Occipital lobe (tissue), 1 donor: ENCODE measurements at regions not wholly inside any gene's neighbourhood (a gene's known extent, or its start where the extent isn't known, plus 50 kb on each side); places are given as distances from the start of the nearest gene placed in this dataset.
"Not testable (repeated sequence)": the region's sequence is repeated elsewhere in the genome, so short reads cannot be mapped to it uniquely, and the experiment has no call there.

ENCODE experiments used
- DNase-seq: peaks from one replicate; lab custom pipeline; 2025; lab: John Stamatoyannopoulos, UW

- no peak for DNase-seq
These were observed 1285.5 kb upstream of the GJE1 start for GRCh38 chr6:140847262-140847645.

DNA sequence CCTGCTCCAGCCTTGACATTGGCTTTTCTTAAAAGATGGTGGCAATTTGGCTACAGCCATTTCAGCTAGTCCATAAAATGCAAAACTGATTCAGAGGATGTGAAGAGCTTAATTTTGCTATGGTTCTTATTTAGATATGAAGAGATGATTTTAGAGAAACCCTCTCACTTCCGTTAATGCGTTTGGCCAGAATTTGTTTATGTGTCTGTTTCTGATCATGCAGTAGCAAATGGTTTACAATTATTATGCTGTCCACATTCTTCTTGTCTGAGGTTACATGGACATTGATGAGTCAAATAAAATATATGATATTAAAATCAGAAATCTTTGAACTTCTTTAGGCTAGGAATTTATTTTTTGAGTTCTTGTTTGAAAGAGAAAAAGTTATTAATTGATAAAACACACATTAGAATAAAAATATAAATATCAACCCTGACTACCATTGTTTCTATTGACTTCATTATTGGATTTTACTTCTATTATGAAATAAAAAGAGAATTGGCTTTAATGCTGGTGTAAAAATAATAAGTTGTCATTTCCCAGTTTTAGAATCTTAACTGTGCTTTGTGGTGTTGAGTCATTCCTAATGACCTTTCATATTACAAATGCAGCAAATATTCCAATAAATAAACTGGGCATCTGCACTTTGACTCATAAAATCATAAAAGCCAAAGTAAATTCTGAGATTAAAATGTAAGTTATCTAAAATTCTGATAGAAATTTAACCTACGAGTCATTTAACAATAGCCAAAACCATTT, 1286.0 kb upstream of the GJE1 start:
- DNase-seq, result no peak

DNA sequence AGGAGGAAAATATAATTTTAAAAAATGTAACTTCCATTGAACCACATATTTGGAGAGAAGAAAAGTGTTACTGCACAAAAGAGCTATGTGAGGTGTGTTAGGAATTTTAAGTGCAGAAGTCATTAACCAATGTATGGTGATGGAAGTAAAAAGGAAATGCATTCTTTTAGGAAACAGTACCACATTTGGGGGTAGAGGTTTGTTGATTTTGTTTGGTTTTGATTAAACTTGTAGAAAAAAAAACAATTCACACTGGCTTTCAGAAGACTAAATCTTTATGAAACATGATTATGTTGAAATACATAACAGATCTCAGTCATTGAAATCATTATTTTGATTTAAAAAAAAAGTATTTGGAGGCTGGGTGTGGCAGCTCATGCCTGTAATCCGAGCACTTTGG, 1287.0 kb upstream of the GJE1 start:
- no peak for DNase-seq

DNA sequence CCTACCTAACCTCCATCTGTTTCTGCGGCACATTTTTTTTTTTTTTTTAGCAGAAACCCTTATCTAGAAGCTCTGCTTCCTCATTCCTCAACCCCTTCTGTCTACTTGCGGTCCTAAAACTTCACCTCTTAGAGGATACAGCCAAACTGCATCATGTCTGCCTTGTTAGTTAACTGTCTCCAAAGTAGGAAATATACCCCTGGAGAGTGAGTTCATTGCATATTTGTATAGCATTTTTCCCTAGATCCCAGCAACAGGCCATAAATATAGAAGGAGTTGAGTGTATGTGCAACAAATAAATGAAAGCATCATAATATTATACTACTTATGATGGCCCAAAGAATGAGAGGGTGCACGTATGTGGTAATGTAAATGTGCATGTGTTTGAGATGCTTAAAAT, 1288.6 kb upstream of the GJE1 start:
- no peak for DNase-seq

- no peak for DNase-seq
These were observed 1299.3 kb upstream of the GJE1 start for GRCh38 chr6:140833408-140833807.

DNA sequence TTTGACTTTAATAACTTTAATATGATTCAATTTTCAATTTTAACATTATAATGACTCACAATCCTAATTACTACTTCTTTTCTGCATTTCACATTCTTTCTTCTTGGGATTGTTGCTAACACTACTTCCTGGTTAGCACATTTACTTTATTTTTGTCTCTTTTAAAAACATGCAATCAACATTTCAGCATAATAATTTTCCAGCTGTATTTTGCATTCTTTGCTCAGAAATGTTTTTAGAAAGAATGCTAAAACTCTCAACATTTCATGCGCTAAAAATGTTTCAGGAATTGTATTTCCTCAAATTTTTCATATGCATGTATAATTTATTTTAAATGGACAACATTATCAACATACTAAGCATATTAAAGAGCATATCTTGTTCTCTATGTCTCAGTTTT, 1302.1 kb upstream of the GJE1 start:
- no peak for DNase-seq

DNA sequence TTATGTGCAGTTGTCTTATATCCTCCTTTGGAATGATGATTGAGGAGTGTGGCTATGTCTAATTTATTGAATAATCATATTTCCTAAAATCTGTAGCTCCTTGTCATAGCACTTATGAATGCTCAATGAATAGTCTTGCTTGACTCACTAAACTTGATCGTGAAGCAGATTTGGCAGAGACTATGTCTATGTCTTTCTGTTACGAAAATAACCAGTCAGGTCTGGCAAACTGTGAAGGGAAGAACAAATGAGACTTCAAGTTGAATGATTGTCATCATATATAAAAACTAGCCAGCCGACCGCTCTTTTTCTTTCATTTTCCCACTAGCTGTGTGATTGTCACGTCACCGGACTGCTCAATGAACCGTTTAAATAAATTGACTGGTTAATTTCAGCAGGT, 1303.9 kb upstream of the GJE1 start:
- DNase-seq, result no peak

DNA sequence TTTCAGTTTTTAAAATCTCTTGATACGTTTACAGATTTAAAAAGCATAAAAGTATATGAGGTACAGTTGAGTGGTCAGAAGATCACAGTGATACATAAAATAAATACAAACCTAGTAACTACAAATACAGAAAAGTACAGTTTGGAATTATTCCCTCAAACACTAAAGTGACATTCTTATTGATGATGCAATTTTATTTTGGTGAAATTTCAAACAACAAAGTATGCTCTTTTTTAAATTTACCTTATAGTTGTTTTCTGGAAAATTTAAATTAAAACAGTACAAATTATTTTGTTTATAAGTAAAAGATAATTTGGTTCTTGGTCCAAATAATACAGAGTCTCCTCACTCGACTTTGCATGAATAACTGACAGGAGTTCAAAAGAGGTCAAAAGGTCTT, 1305.1 kb upstream of the GJE1 start:
- DNase-seq, result no peak

DNA sequence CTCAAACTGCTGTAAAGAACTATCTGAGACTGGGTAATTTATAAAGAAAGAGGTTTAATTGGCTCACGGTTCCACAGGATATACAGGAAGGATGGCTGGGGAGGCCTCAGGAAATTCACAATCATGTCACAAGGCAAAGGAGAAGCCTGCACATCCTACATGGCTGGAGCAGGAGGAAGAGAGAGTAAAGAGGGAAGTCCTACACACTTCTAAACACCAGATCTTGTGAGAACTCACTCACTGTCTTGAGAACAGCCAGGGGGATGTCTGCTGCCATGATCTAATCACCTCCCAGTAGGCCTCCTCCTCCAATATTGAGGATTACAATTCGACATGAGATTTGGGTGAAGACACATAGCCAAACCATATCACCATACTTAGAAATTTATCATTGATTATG, 1307.0 kb upstream of the GJE1 start:
- DNase-seq, result no peak

DNA sequence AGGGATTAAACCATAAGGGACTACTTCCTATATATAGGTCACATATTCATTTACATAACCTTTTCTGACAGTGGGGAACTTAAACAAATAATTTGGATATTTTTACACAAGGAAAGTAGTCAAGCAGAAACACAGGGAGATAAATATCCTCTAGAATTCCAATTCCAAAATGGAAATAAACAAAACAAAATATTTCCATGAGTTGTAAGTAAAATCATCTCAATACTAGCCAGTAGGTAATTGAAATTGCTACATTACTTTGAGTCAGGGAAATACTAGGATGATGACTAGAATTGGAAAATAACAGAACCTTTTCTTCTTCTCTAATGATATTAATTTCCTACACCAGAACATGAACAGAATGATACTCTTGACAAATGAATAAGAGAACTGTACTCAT, 1308.1 kb upstream of the GJE1 start:
- no peak for DNase-seq

DNA sequence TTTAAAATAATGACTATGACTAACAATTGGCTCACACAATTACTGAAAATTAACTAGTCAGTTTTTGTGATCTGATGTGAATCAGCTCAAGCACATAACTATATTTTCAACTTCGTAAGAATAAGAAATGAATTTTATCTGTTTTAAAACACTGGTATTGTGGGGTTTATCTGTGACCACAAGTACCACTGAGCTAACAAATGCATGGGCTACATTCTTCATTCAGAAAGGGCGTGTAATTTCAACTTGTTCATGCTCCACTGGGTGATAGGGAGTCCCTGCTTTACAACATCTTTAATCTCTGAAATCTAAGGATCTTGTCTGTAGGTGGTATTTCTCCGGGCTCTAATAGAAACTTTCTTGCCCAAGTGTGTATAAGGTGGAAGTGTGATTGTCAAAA, 1311.5 kb upstream of the GJE1 start:
- no peak for DNase-seq

DNA sequence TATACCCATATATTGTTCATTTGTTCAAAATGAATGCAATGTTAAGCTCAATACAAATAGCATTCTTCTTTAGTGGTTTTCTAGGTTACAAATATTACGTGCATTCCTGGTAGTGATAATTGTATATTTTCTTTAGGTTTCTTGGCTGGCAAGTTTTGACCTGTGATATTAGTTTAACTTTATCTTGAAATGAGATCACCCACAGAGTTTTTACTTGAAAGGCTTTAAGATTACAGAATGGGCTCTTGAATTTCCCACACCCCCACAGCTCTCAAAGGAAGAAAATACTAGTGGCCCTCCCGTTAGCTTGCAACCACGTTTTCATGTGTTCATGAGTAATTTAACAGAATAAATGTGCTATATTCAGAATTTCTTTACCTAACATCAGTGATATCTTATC, 1315.5 kb upstream of the GJE1 start:
- no peak for DNase-seq

GRCh38 chr6:140816681-140817080, 1316.0 kb upstream of the GJE1 start:
- DNase-seq, result no peak

GRCh38 chr6:140812636-140813035, 1320.1 kb upstream of the GJE1 start:
- DNase-seq, result no peak

GRCh38 chr6:140811642-140812041, 1321.1 kb upstream of the GJE1 start:
- no peak for DNase-seq

DNA sequence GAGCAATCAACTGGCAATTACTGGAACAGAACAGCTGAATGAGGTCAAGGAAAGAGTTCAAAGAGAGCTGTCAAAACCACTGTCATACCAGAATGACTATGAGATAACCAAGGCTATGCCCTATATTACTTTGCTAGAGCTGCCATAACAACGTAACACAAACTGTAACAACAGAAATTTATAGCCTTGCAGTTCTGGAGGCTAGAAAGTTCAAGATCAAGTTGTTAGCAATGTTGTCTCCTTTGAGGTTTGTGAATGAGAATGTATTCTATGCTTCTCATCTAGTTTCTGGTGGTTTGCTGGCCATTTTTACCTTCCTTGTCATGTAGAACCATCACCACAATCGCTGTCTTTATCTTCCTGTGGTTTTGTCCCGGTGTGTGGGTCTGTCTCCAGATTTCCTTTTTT, 1323.0 kb upstream of the GJE1 start:
- no peak for DNase-seq

- no peak for DNase-seq
These were observed 1326.3 kb upstream of the GJE1 start for GRCh38 chr6:140806431-140806830.

- DNase-seq, result no peak
These were observed 1338.2 kb upstream of the GJE1 start for GRCh38 chr6:140794544-140794943.

DNA sequence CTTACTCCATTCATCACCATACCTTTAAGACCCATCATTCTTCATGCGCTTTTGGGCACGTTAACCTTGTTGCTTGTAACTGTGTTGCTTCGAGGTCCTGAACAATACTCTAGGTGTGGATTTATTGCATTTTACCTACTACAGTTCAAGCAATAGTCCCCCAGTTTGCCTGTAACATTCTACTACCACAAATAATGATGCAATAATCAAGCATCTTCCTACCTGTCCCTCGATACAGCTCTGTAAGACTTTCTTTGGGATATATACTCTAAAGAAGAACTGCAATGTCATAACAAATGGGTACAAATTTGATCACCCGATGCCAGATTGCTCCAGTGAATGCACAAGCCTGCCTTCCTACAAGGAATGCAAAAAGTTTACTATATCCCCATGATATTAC, 1342.6 kb upstream of the GJE1 start:
- no peak for DNase-seq

DNA sequence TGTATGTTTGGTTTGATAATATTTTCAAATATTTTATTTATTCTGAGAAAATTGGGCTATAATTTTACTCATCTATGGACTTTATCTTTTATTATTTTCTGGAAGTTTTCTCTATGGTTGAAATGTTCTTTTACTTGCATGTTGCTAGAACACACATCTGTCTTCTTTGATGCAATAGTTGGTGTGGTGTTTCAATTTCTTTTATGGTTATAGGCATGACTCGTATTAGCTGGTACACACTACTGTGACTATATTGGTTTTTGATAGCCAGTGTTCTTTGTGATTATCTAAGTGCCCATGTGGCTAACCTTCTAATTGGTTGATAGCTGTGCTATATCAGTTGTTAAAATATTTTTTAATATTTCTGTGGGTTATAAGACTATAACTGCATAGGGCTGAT, 1343.3 kb upstream of the GJE1 start:
- DNase-seq, result no peak

DNA sequence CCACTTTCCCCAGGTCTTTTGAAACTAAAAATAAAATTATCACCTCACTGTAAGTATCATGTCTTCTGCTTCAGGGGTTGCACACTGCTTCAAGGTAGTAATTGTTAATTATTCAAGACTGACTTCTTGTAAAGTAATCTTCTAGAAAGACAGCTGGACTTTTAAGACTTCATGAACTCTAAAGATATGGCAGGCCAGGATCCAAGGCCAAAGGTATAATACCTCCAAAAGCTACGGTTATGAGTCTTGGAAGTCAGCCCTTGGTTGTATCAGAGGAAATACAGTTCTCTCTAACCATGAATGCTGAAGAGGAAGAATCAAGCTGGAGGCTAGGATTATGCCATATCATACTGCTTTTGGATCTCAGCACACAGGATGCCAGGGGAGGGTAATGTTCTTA, 1346.8 kb upstream of the GJE1 start:
- DNase-seq, result no peak

DNA sequence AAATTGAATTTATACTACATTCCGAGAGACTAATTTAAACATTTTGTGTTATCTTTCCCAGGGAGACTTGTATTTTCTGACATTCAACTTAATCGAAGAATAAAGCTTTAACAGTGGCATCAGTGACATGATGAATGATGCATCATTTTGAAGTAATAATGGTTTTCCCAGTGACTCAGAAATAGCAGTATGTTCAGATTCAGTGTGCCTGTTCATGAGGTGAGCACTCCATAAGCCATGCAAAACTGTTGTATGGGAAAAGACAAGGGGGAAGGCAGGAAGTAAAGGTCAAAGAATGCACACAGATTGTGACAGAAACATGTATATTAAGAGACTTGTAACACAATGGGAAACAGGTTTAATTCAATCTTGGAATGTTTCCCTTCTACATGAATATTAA, 1348.2 kb upstream of the GJE1 start:
- DNase-seq, result no peak

DNA sequence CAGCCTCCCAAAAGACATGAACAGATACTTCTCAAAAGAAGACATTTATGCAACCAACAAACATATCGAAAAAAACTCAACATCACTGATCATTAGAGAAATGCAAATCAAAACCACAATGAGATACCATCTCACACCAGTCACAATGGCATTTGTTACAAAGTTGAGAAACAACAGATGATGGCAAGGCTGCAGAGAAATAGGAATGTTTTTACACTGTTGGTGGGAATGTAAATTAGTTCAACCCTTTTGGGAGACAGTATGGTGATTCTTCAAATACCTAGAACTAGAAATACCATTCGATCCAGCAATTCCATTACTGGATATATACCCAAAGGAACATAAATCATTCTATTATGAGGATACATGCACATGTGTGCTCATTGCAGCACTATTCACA, 1349.2 kb upstream of the GJE1 start:
- not testable (repeated sequence) for DNase-seq

DNA sequence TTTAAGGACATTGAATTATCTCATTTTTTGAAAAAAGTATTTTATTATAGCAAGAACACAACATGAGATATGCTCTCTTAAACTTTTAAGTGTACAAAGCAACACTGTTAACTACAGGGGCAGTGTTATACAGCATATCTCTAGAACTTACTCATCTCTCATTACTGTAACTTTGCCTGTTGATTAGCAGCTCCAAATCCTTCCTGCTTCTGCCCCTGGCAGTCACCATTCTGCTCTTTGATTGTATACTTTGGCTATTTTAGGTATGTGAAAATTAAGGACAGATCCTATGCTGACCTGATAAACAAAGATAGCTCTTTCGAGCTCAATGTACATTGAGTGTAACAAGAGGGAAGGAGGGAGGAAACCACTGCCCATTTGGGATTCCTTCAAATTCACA, 1349.8 kb upstream of the GJE1 start:
- DNase-seq, result no peak
